Body of pancreas (tissue), 4 donors: ENCODE measurements at regions not wholly inside any gene's neighbourhood (a gene's known extent, or its start where the extent isn't known, plus 50 kb on each side); places are given as distances from the start of the nearest gene placed in this dataset.

ENCODE experiments used
- CTCF ChIP-seq, 7 experiments: fragments of 450-650 bp in 4 of 7; fragments of 200-600 bp in 3 of 7; sonication (generic) in 3 of 7; IDR thresholded peaks; one replicate each; pipeline ENCODE4 v1.5.1; 2016 to 2019; ENCODE audit warnings: antibody characterized with exemption in 7 of 7
- POLR2A ChIP-seq, 3 donors: fragments of 450-650 bp; IDR thresholded peaks; one replicate each; pipeline ENCODE4 v1.6.1; 2016; ENCODE audit warnings: antibody characterized with exemption in 3 of 3, mild to moderate bottlenecking in 2 of 3

- TF ChIP-seq POLR2A (IDR thresholded peaks at IDR 0.05) (no peak), CTCF (IDR thresholded peaks at IDR 0.05) (no peak)
Measured at GRCh38 chr17:5705876-5706576, 121.7 kb upstream of the NLRP1 start.
